NT2/D1 (cell line): ENCODE measurements at regions not wholly inside any gene's neighbourhood (a gene's known extent, or its start where the extent isn't known, plus 50 kb on each side); places are given as distances from the start of the nearest gene placed in this dataset.

ENCODE experiments used
- SUZ12 ChIP-seq: IDR thresholded peaks from 2 replicates; pipeline ENCODE4 v1.6.1; 2011; ENCODE audit not compliant: insufficient read length, insufficient read depth; ENCODE audit errors: extremely low read depth
- YY1 ChIP-seq: IDR thresholded peaks from 2 replicates; pipeline ENCODE4 v1.6.1; 2011; ENCODE audit not compliant: insufficient read length, insufficient read depth
- ZNF274 ChIP-seq: IDR thresholded peaks from 2 replicates; pipeline ENCODE4 v1.6.1; 2011; ENCODE audit warnings: mild to moderate bottlenecking, low read depth, low read length

GRCh38 chr3:118806423-118806822 is 228.2 kb downstream of the IGSF11 start:
- TF ChIP-seq SUZ12 (no peak), YY1 (no peak), ZNF274 (no peak)
